ENCODE measurements at regions not wholly inside any gene's neighbourhood (a gene's known extent, or its start where the extent isn't known, plus 50 kb on each side); places are given as distances from the start of the nearest gene placed in this dataset.

DNA sequence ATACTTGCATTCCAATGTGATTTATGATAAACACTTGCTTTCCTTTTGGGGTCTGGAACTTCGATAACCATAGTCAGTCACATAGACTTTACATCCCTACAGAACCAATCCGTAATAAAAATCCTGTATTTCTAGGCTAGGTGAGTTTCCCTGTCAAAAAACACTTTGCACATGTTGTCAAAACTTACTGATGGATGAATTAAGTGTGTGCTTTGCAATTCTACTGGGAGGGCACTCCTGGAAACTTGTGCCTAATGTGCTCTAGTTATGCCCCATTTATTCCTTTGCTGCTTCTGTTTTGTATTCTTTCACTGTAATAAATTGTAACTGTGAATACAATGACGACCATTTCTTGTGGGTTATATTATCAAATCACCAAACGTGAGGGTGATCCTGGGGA, 684.8 kb upstream of the PCDH15 start:
- no peak for DNase-seq

DNA sequence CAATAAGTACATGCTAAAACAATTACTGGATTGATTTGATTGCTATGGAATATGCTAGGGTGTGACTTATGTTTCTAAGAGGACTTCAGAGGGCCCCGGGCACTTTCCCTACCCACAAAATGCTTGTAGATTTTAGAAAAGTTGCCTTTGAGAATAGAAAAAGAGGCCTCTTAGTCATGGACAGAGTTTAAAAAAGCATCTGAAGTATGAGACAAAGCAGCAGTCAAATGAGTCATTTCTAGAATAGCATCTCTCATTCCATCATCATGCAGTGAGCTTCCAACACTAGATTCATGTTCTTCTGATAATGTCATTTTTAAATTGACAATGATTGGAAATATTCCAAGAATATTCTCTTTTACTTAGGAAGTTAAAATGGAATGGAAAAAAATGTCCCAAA, 675.1 kb upstream of the PCDH15 start:
- DNase-seq, result no peak

DNA sequence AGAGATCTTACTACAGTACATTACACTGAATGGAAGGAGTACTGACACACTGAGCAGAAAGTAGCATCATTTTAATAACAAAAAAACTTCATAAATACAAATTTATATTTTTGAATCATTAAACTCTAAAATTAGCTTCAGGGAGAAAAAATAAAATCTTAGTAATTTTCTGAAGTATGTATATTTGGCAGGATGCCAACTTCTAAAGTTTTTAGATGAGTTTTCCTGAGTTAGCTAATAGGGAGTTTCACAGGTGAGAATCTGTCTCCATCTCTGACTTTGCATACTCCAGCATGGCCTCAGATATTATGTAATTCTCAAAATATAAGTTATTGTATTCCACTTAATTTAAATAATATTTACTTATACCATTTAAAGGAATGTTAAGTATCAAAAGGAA, 673.2 kb upstream of the PCDH15 start:
- DNase-seq, result no peak

DNA sequence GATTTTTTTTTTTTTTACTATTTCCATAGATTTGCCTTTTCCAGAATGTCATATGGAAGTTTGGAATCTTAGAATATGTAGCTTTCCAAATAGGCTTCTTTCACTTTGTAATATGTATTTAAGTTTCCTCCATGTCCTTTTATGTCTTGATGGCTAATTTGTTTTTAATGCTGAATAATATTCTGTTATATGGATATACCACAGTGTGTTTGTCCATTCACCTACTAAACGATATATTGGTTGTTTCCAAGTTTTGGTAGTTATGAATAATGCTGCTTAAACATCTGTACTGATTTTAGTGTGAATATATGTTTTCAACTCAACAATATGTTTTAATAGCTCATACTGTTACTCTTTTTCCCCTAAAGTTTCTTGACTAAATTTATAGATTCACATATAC, 669.8 kb upstream of the PCDH15 start:
- DNase-seq, result no peak

DNA sequence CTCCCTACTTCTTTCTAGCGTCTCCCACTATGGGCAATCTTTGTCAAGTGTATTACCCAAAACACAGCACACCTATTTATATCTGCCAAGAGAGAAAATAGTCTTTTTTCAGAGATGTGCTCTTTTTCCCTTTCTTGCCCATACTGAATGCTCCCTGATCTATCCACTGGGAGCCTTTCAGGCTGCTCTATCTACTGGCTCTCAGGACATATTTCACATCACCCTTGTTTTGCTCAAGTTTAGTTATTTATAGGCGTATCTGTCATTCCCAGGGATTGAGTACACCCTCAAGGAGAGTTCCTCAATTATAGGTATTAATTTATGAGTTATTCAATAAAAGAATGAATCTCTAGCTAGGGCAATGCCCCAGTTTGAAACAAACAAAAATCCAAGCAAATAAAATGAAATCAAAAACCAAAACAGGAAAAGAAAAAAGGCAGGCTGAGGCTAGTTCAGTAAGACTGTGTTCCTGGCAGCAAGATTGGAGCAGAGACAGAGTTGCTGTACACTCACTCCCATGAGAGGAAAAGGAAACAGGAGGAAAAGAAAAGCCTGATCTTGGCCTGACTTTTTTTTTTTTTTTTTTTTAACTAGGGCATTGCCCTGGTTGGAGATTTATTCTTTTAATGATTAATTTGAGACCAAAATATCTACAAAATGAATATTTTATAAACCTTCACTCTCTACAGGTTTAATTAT, 665.9 kb upstream of the PCDH15 start:
- no peak for DNase-seq

DNA sequence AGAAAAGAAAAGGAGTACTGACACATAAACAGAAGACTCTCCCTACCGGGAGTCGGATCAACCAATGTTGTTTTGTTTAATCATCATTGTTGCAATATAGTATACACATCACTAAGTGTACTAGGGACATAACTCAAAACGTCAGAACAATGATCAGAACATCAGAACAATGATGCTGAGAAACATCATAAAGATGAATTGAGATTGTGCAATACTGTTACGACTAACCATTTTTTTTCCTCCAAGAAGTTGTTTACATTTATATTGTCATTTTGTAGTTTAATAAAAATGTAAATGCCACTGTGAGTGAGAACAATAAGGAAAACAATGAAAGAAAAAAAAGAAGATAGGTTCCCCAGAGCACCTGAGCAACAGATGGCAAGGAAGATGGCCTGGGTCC, 663.1 kb upstream of the PCDH15 start:
- no peak for DNase-seq

DNA sequence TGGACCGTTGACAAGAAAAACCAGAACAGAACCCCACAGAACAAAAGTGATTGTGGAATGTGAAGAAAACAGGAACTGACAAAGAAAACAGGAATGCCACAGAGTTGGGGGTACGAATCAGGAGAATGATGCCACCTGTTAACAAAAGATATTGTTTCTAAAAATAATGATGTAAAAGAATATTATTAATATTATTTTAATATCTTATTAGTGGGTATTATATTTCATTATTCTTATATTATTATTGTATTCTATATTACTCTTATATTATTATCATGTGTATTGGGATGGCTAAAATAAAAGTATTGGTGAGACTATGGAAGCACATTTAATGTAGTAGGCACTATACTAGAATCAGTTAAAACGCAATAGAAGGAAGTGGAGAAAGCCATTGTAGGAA, 659.0 kb upstream of the PCDH15 start:
- no peak for DNase-seq

DNA sequence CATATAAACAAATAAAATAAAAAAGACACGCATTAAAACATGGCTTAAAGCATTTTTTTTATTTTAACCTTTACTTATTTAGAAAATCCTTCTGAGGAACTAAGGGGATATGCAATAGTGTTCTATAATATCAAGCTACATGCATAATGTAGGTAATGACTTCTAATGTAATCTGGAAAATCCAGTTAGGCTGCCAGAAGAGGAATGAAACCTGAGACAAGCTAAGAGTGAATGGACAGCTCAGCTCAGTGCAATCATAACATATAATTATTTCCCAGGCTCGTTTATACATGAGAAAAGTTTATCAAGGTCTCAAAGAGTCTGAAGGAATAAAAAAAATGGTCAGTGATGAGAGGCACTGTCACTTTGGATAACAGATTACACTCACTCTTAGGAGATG, 649.0 kb upstream of the PCDH15 start:
- no peak for DNase-seq

DNA sequence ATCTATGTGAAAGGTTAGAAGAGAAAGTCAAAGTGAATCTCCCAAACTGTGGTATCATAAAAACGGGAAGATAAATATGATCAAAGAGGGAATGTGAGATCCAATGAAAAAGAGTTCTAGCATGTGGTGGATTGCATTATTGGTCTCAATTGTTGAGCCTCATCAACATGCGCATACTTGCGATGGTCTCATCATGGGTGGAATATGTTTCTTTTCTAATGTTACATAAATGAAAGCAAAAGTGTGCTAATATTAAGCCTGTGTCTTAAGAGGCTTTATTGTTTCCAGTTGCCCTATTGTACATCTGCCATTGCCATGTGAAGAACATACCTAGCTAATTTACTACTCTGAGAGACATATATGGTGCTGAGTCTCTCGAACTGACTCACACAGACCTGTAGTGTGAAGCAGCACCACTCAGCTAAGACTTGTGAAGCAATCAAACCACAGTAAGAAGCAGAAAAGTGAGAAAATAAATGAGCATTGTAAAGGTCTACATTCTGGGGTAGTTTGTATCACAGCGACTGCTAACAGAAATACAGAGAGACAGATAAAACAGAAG, 645.5 kb upstream of the PCDH15 start:
- DNase-seq, result no peak

DNA sequence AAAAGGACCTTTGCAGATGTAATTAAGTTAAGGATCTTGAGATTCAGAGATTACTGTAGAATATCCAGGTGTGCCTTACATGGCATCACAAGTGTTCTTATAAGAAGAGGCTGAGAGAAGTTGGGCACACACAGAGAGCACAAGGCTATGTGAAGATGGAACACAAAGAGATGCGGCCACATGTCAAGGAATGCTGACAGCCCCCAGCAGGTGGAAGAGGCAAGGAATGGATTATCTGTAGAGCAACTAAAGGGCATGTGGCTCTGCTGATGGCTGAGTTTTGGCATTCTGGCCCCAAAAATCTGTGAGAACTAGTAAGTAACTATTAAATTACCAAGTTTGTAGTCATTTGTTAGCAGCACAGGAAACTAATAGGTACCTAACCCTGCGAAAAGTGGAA, 640.7 kb upstream of the PCDH15 start:
- DNase-seq, result no peak

DNA sequence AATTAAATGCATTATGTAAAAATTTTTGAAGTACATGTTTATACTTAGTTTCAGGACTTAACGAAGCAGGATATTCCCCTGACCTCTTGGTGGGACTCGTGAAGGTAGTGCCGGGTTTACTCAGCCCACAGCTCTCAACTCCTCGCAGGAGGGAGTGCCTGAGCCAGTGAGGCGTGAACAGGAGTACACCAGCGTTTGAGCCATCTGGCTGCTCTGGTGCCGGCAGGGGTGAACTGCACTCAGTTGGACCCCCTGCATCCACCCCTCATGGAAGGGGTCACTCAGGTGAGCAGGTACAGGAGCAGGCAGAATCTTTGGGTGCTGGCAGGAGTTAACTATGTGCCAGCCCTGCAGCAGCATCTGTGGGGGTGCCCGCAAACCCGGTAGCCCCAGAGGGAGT, 625.1 kb upstream of the PCDH15 start:
- DNase-seq, result no peak

DNA sequence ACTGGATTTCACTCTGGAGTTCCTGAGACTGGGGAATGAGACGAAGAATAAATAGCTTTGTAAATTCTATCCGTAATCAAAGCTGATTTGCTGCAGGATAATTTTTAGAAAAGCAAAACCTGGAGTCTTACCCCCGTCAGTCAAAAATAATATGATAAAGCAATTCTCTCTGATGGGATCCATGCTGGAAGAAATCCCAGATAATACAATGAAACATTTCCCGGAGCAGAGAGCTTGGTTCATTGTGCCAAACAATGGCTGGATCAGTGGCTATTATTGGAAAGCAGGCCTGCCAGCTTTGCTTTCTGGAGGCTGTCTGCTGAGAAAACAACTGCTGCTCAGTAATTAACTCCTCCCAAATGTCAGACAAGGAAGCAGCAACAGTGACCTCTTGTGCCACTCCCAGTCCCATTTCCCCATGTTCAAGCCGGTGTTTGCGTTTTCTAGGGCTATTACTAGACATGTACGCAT, 609.4 kb upstream of the PCDH15 start:
- DNase-seq, result no peak

DNA sequence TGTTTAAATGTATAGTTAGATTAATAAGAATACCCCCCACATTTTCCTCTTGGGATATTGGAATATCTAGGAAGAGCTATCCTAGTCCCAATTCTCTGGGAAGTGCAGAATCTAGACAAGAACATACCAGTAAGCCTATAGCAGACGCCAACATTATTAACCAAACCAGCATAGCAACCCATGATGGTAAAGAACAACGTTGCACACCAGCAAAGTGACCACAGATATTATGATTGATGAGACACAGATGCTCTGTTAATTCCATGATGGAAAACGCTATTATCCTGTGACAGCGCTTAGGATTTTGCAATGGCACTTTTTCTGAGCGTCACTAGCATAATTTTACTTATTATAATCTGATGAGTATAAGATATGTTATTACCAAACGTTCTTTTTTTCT, 603.1 kb upstream of the PCDH15 start:
- no peak for DNase-seq

DNA sequence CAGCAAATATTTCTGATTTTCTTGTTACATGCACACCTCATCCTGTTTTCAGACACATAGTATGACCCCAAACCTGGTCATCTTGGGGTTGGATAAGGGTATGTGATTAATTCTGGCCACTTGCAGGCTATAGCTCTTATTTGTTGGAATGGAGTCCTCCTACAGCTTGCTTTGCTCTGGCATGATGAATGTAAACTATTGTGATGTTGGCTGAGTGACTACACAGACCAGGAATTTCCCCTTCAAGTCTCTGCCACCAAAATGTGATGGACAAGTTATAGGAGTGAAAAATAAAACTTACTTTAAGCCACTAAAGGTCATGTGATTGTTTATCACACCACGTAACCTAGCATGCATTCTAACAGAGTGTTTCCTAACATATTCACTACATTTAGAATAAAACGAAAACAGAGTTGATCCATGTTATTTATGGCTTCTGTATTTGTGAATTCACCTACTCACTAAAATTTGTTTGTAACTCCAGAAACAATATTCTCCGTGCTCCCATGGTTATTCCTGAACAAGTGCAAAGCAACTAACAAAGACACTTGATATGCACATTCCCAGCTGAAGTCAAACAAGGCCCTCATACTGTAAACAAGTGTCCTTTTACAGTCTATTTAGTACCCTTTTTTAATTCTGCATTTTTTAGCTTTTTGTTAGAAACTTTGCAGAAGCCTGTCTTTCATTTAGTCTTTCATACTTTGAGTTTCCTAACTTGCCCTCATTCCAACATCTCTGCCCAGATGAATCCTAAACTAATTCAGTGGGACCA, 599.2 kb upstream of the PCDH15 start:
- no peak for DNase-seq

DNA sequence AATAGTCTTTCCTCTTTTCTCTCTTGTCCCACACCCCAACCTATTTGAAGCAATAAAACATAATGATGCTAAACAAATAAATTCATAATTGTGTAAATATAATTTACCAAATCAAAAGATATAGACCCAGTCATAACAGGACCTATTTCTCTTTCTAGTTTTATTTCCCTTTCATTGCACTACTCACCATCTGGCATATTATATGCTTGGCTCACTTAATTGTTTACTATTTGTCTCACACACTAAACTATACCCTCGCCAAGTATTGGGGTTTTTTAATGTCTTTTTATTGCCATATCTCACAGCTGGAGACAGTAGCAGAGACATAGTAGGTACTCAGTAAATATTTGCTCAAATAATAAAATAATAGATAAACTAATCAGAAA, 597.5 kb upstream of the PCDH15 start:
- DNase-seq, result no peak

DNA sequence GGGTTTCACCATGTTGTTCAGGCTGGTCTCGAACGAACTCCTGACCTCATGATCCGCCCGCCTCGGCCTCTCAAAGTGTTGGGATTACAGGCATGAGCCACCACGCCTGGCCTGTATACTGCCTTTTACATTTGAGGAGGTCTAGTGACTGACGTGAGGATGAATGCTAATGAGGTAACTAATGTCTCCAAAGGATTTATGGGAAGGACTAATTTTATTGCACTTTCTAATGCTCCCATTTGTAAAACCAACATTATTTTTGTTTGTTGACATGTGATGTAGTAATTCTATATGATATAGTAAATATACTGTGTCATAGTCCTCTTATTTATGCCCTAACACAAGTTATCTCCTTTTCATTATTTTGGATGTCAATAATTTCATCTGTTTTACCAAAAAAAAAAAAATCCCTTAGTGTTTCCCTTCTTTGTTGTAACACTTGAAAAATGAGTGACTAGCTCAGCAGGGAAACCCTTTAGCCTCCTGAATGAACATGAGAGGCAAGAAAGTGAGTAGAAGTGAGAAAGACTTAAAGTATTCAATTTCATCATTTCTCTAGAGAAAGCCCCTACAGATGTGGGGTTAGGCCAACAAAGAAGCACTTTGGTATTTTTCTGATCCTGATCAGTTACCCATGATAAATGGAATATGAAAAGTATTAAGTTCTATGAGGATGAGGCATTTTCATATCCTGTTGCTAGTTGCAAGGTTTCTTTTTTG, 596.9 kb upstream of the PCDH15 start:
- DNase-seq, result no peak

DNA sequence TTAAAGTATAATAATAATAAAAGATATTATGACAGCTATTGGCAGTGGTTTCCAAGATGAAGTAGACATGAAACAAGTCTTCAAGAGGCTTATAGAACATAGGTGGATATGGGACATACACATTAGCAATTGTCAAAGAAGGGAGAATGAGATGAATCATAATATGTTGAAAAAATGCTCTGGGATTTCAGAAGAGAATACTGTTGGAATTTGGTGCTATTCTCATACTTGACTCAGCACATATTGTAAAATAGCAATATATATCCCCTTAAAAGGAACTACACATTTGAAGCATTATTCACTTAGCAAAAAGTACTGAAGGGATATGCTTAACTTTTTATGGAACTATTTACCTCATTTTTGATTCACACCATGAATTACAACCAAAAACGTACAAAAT, 577.2 kb upstream of the PCDH15 start:
- no peak for DNase-seq

DNA sequence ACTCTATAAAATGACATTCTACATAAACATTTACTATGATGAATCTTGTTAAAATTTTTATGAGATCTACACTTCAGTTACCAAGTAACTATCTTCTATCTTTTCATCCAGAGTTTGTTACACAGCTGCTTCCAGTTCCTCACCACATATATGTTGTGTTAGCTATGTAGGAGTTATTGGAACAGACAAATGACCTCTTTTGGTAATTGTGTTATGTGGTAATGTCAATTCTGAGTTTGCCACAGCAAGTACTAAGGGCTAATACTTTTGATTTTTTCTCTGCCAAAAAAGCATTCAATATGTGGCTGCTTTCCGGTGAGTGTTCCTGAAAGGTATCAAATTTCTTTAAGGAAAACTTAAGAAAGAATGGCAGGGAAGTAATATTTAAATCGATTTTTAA, 573.9 kb upstream of the PCDH15 start:
- no peak for DNase-seq

DNA sequence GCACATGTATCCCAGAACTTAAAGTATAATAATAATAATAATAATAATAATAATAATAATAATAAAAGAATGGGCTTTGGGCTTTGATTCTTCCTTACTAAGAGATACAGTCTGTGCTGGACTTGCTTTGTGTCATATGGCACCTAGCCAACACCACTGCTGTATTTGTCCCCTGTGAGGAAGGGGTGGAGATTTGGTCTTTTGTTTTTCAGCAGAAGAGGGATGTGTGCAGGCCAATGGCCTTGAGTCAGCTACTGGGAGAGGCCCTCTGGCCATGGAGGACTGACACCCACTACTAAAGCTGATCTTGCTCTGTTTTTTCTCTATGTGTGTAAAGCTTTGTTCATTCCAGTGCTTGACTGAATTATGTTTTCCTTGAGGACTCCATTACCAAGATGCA, 573.0 kb upstream of the PCDH15 start:
- no peak for DNase-seq

DNA sequence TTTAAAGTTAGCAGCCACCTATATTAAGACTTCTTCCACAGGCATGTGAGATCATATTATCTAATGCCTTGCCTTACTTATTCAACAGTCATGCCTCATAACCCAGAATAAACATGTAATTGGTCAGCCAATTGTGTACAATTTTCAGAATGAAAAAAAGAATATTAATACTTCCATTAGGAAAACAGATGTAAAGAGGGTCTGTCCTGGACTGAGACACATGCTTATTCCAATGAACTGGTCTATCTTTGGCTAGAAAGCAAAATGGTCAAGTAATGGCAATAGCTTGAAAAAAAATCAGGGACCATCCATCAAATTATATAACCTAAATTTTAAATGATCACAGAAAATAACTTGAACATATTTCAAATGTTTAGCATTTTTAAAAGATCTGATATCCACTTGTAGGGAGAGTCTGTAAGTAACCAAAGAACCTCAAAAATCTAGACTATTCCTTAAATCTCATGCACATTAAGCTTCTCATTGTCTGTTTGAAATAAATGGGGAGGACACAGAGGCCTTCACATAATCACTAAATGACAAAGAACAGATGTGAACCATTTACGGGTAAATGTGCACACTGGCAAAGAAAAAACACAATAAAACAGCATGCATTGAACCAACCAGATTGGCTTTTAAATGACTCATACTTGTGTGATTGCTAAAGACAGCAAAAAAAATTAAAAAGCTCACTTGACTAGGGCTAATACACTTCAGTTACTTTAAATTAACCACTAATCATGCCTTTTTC, 568.8 kb upstream of the PCDH15 start:
- no peak for DNase-seq

DNA sequence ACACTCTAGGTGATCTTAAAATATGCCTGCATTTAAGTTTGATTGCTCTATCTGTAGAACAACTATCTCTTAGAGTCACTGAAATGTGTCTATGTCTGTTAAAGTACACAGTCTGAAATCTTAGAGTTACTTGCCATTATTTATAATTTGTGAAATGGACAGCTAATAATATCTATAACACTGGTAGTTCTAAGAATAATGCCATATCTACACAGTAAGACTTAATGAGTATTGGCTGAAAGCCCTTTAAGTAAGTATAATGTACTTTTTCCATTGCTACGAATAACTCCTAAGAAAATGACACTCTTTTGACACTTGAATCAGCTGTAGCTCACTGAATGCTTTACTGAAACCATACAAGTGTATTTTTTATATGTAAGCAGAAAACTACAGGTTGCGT, 567.4 kb upstream of the PCDH15 start:
- no peak for DNase-seq

DNA sequence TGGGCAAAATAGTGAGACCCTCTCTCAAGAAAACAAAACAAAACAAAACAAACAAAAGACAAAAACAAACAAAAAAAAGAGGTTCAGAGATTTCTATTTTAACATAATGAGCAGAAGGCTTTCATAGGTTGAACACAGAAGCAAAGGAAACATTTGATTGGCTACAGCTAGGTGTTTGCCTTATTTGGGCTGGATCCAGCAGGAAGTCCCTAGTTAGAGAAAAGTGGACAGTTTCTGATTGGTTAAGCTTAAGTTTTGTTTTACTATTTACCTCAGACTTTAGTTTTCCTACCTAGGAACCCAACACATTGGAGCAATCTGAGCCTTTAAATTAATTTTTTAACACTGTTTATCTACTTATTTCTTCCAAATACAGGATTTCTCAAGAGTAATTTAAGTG, 566.5 kb upstream of the PCDH15 start:
- no peak for DNase-seq

DNA sequence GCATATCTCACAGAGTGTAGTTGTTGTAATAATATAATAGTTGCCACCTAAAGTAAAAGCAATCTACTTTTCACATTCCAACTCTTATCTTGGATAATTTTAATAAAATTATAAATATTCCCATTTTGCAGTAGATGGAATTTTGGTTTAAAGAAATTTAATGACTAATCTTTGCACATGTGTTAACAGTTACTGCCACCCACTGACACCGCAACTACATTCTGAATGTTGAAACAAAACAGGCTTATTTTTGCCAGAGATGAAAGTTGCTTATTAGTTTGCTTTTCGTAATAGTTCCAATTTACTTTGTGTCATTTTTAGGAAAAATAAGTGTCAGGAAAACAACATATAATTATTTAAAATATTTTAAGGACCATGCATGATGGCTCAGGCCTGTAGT, 557.5 kb upstream of the PCDH15 start:
- no peak for DNase-seq
